OCI-LY1 (cell line): ENCODE measurements at regions not wholly inside any gene's neighbourhood (a gene's known extent, or its start where the extent isn't known, plus 50 kb on each side); places are given as distances from the start of the nearest gene placed in this dataset.

Source experiments
- EZH2 ChIP-seq: fragments of 200-600 bp; sonication (generic), shearing (Covaris generic); IDR thresholded peaks from 2 replicates; pipeline ENCODE4 v1.8.0; 2017; ENCODE audit warnings: borderline replicate concordance, mixed run types, mild to moderate bottlenecking, antibody characterized with exemption, low read length, moderate library complexity, mixed read lengths
- TF ChIP-seq, protein P1 (sequence below): fragments of 200-600 bp; sonication (generic), shearing (Covaris generic); IDR thresholded peaks from 2 replicates; pipeline ENCODE4 v1.5.1; 2017; ENCODE audit warnings: mild to moderate bottlenecking, antibody characterized with exemption, low read length, moderate library complexity, mixed read lengths

DNA sequence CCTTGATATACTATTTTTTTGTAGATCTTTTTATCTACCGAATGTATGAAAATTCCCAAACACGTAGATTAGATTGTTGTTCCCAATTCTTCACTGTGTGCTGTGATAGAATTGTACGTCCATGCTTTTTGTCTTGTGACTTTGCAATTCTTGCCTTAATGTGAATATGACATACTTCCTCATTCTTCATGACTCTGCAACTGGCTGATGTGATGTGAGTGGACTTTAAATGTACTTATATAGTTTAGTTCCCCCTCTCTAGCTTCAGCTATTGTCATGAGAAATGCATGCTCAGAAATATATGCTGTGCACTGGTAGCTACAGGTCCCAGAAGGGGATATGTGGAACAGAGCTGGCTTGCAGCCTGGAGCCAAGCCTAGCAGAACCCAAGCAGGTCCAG is 89.4 kb downstream of the FTHL17 start:
- TF ChIP-seq, protein P1, sequence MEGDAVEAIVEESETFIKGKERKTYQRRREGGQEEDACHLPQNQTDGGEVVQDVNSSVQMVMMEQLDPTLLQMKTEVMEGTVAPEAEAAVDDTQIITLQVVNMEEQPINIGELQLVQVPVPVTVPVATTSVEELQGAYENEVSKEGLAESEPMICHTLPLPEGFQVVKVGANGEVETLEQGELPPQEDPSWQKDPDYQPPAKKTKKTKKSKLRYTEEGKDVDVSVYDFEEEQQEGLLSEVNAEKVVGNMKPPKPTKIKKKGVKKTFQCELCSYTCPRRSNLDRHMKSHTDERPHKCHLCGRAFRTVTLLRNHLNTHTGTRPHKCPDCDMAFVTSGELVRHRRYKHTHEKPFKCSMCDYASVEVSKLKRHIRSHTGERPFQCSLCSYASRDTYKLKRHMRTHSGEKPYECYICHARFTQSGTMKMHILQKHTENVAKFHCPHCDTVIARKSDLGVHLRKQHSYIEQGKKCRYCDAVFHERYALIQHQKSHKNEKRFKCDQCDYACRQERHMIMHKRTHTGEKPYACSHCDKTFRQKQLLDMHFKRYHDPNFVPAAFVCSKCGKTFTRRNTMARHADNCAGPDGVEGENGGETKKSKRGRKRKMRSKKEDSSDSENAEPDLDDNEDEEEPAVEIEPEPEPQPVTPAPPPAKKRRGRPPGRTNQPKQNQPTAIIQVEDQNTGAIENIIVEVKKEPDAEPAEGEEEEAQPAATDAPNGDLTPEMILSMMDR: no peak
- no peak for TF ChIP-seq EZH2
